Upper lobe of right lung (tissue), 1 donor: ENCODE measurements at regions not wholly inside any gene's neighbourhood (a gene's known extent, or its start where the extent isn't known, plus 50 kb on each side); places are given as distances from the start of the nearest gene placed in this dataset.

Experiments
- ATAC-seq: fragments of 200-7000 bp; cut with Tn5 transposase; one replicate; pipeline ENCODE4 v1.9.1; 2020; ENCODE audit warnings: mild to moderate bottlenecking, moderate library complexity
- DNase-seq: peaks from one replicate; pipeline ENCODE4 v3.0.0-alpha.2; 2020
- H3K27ac ChIP-seq: fragments of 200-600 bp; one replicate; pipeline ENCODE4 v1.8.0; 2022
- H3K27me3 ChIP-seq: fragments of 200-600 bp; one replicate; pipeline ENCODE4 v1.8.0; 2022; ENCODE audit warnings: mild to moderate bottlenecking
- H3K36me3 ChIP-seq: fragments of 200-600 bp; one replicate; pipeline ENCODE4 v1.8.0; 2022
- H3K4me1 ChIP-seq: fragments of 200-600 bp; one replicate; pipeline ENCODE4 v1.8.0; 2022
- H3K4me3 ChIP-seq: fragments of 200-600 bp; one replicate; pipeline ENCODE4 v1.8.0; 2022; ENCODE audit warnings: mild to moderate bottlenecking
- H3K9me3 ChIP-seq: fragments of 200-600 bp; one replicate; pipeline ENCODE4 v1.8.0; 2022
- CTCF ChIP-seq: fragments of 200-600 bp; IDR thresholded peaks from one replicate; pipeline ENCODE4 v1.8.0; 2022; ENCODE audit warnings: antibody characterized with exemption
- intact Hi-C: fragments of 100-400 bp; cut with DNase I; formaldehyde crosslinking; loops from one replicate; pipeline ENCODE4 v1.11.0; 2022
- donor health status: DM: no; HTN: yes; CAD: no; lungs with severe emphysema.

- no peak for ATAC-seq
Measured at GRCh38 chr10:130709415-130709814, 573.2 kb downstream of the GLRX3 start.

GRCh38 chr10:130711072-130711471, 574.9 kb downstream of the GLRX3 start:
- no peaks in the 10 kb centered on the region for H3K36me3 ChIP-seq
- no peak overlapping the region for H3K27ac ChIP-seq
- peaks cover 7% of the 10 kb centered on the region for H3K27me3 ChIP-seq
- no peaks in the 10 kb centered on the region for H3K4me1 ChIP-seq
- DNase-seq: no peak
- intact Hi-C loops: no loop called here
- H3K9me3 ChIP-seq: no peaks in the 10 kb centered on the region
- no peak for ATAC-seq
- H3K4me3 ChIP-seq: no peak overlapping the region
- TF ChIP-seq CTCF: no peak

More at GRCh38 chr10:130709415-130709814, 573.2 kb downstream of the GLRX3 start:
- Histone ChIP-seq H3K4me3 (no peak overlapping the region), H3K36me3 (no peaks in the 10 kb centered on the region), H3K27me3 (peaks cover 7% of the 10 kb centered on the region), H3K9me3 (no peaks in the 10 kb centered on the region), H3K4me1 (no peaks in the 10 kb centered on the region), H3K27ac (no peak overlapping the region)
- no peak for DNase-seq
- intact Hi-C loops: no loop called here
- TF ChIP-seq CTCF: no peak

- ATAC-seq (no peak), DNase-seq (no peak)
- Histone ChIP-seq H3K36me3 (no peaks in the 10 kb centered on the region), H3K27me3 (peaks cover 7% of the 10 kb centered on the region), H3K9me3 (no peaks in the 10 kb centered on the region), H3K4me1 (no peaks in the 10 kb centered on the region), H3K4me3 (no peak overlapping the region), H3K27ac (no peak overlapping the region)
- no peak for TF ChIP-seq CTCF
- intact Hi-C loops: no loop called here
Measured at GRCh38 chr10:130713135-130713534, 576.9 kb downstream of the GLRX3 start.

GRCh38 chr10:130713731-130714130, 577.5 kb downstream of the GLRX3 start:
- Histone ChIP-seq H3K27me3 (peaks cover 7% of the 10 kb centered on the region), H3K9me3 (no peaks in the 10 kb centered on the region), H3K4me3 (no peak overlapping the region), H3K36me3 (no peaks in the 10 kb centered on the region), H3K4me1 (no peaks in the 10 kb centered on the region), H3K27ac (no peak overlapping the region)
- intact Hi-C loops: no loop called here
- no peak for TF ChIP-seq CTCF
- DNase-seq (peak; percentile 31), ATAC-seq (no peak)

- intact Hi-C loops: no loop called here
- no peak for ATAC-seq
Measured at GRCh38 chr10:130714742-130715467, 578.7 kb downstream of the GLRX3 start.

More at GRCh38 chr10:130714742-130715467, 578.7 kb downstream of the GLRX3 start:
- peak; percentile 53 for DNase-seq
- Histone ChIP-seq H3K9me3 (no peaks in the 10 kb centered on the region), H3K4me1 (no peaks in the 10 kb centered on the region), H3K27me3 (peaks cover 7% of the 10 kb centered on the region), H3K36me3 (no peaks in the 10 kb centered on the region), H3K27ac (no peak overlapping the region), H3K4me3 (no peak overlapping the region)
- TF ChIP-seq CTCF: no peak
